H9 (cell line): ENCODE measurements at regions not wholly inside any gene's neighbourhood (a gene's known extent, or its start where the extent isn't known, plus 50 kb on each side); places are given as distances from the start of the nearest gene placed in this dataset.

Source experiments
- DNase-seq: peaks from one replicate; pipeline ENCODE4 v3.0.0-alpha.2; 2017
- H2AFZ ChIP-seq: one replicate; pipeline ENCODE4 v1.6.1; 2013; ENCODE audit warnings: mild to moderate bottlenecking, low read length, control low read depth, moderate library complexity
- H2AK5ac ChIP-seq: 2 replicates; pipeline ENCODE4 v1.6.1; 2013; ENCODE audit warnings: low read length, control low read depth, mixed read lengths; ENCODE audit not compliant: insufficient read length
- H2BK120ac ChIP-seq: one replicate; pipeline ENCODE4 v1.6.1; 2013; ENCODE audit warnings: low read depth, mild to moderate bottlenecking, low read length, control low read depth, inconsistent platforms; ENCODE audit not compliant: poor library complexity, severe bottlenecking
- H2BK12ac ChIP-seq: 2 replicates; pipeline ENCODE4 v1.6.1; 2013; ENCODE audit warnings: low read length, control low read depth, mixed read lengths, low read depth; ENCODE audit not compliant: insufficient read length
- H2BK15ac ChIP-seq: 2 replicates; pipeline ENCODE4 v1.6.1; 2013; ENCODE audit warnings: low read depth, low read length, control low read depth
- H2BK20ac ChIP-seq: one replicate; pipeline ENCODE4 v1.6.1; 2013; ENCODE audit warnings: low read depth, mild to moderate bottlenecking, low read length, control low read depth, inconsistent platforms; ENCODE audit not compliant: poor library complexity, severe bottlenecking
- H2BK5ac ChIP-seq: 2 replicates; pipeline ENCODE4 v1.6.1; 2013; ENCODE audit warnings: low read length, control low read depth, mixed read lengths; ENCODE audit not compliant: insufficient read length
- H3K14ac ChIP-seq: 2 replicates; pipeline ENCODE4 v1.6.1; 2013; ENCODE audit warnings: low read length, control low read depth; ENCODE audit not compliant: insufficient read depth
- H3K18ac ChIP-seq: 2 replicates; pipeline ENCODE4 v1.6.1; 2013; ENCODE audit warnings: low read depth, mild to moderate bottlenecking, mixed read lengths, low read length, control low read depth; ENCODE audit not compliant: insufficient read length
- H3K23ac ChIP-seq: 2 replicates; pipeline ENCODE4 v1.6.1; 2013; ENCODE audit warnings: low read length, control low read depth, mixed read lengths, low read depth; ENCODE audit not compliant: insufficient read length
- H3K23me2 ChIP-seq: 2 replicates; pipeline ENCODE4 v1.6.1; 2013; ENCODE audit warnings: low read depth, mild to moderate bottlenecking, mixed read lengths, low read length, control low read depth; ENCODE audit not compliant: insufficient read length, poor library complexity, severe bottlenecking
- H3K27ac ChIP-seq: 2 replicates; pipeline ENCODE4 v1.5.1; 2013; ENCODE audit warnings: low read length, control low read depth, mixed read lengths, low read depth; ENCODE audit not compliant: insufficient read length
- H3K27me3 ChIP-seq: 2 replicates; pipeline ENCODE4 v1.6.1; 2013; ENCODE audit warnings: low read length, control low read depth, inconsistent platforms; ENCODE audit not compliant: insufficient read depth
- H3K4ac ChIP-seq: 2 replicates; pipeline ENCODE4 v1.6.1; 2013; ENCODE audit warnings: low read depth, mild to moderate bottlenecking, control low read depth, inconsistent platforms, low read length, moderate library complexity
- H3K4me1 ChIP-seq: 2 replicates; pipeline ENCODE4 v1.6.1; 2013; ENCODE audit warnings: low read length, control low read depth, inconsistent platforms; ENCODE audit not compliant: insufficient read depth
- H3K4me2 ChIP-seq: 2 replicates; pipeline ENCODE4 v1.6.1; 2013; ENCODE audit warnings: low read length, control low read depth, mixed read lengths; ENCODE audit not compliant: insufficient read length, insufficient read depth
- H3K56ac ChIP-seq: 2 replicates; pipeline ENCODE4 v1.6.1; 2013; ENCODE audit warnings: low read depth, mild to moderate bottlenecking, mixed read lengths, low read length, control low read depth; ENCODE audit not compliant: insufficient read length
- H3K79me1 ChIP-seq: 2 replicates; pipeline ENCODE4 v1.6.1; 2013; ENCODE audit warnings: low read depth, mild to moderate bottlenecking, moderate library complexity, low read length, control low read depth, inconsistent platforms; ENCODE audit not compliant: insufficient read depth, poor library complexity, severe bottlenecking
- H3K79me2 ChIP-seq: 2 replicates; pipeline ENCODE4 v1.6.1; 2013; ENCODE audit warnings: low read length, control low read depth, inconsistent platforms; ENCODE audit not compliant: insufficient read depth
- H3K9ac ChIP-seq: 2 replicates; pipeline ENCODE4 v1.6.1; 2013; ENCODE audit warnings: low read length, control low read depth, mixed read lengths; ENCODE audit not compliant: insufficient read length; ENCODE audit errors: extremely low read depth
- H3K9me3 ChIP-seq: one replicate; pipeline ENCODE4 v1.6.1; 2013; ENCODE audit warnings: low read depth, low read length, inconsistent platforms; ENCODE audit not compliant: control insufficient read depth
- H3T11ph ChIP-seq: one replicate; pipeline ENCODE4 v1.6.1; 2013; ENCODE audit warnings: mild to moderate bottlenecking, low read length, control low read depth, inconsistent platforms
- H4K20me1 ChIP-seq: one replicate; pipeline ENCODE4 v1.6.1; 2013; ENCODE audit not compliant: control insufficient read depth, insufficient read length, insufficient read depth
- H4K5ac ChIP-seq: 2 replicates; pipeline ENCODE4 v1.6.1; 2013; ENCODE audit warnings: low read depth, mild to moderate bottlenecking, mixed read lengths, low read length, control low read depth; ENCODE audit not compliant: insufficient read length
- H4K8ac ChIP-seq: replicated peaks from 2 replicates; pipeline ENCODE4 v1.6.1; 2013; ENCODE audit warnings: low read length, control low read depth, mixed read lengths, low read depth; ENCODE audit not compliant: insufficient read length
- H4K91ac ChIP-seq: 2 replicates; pipeline ENCODE4 v1.6.1; 2013; ENCODE audit warnings: low read depth, mild to moderate bottlenecking, moderate library complexity, mixed read lengths, low read length, control low read depth; ENCODE audit not compliant: insufficient read length
- H3K27ac Mint-ChIP-seq, 3 experiments: 2 replicates in 2 of 3; 3 replicates in 1 of 3; pipeline ENCODE4 v1.8.0; 2020 to 2021; ENCODE audit warnings: mixed read lengths in 3 of 3, mild to moderate bottlenecking in 1 of 3, moderate library complexity in 1 of 3
- H3K27me3 Mint-ChIP-seq: 2 replicates; pipeline ENCODE4 v1.8.0; 2021; ENCODE audit warnings: low read depth, mild to moderate bottlenecking, moderate library complexity, mixed read lengths
- H3K36me3 Mint-ChIP-seq, 3 experiments: 2 replicates in 2 of 3; 3 replicates in 1 of 3; pipeline ENCODE4 v1.8.0; 2020 to 2021; ENCODE audit warnings: low read depth in 3 of 3, mixed read lengths in 3 of 3; ENCODE audit not compliant: insufficient read depth in 1 of 3
- H3K4me1 Mint-ChIP-seq, 2 experiments: 2 replicates each; pipeline ENCODE4 v1.8.0; 2020; ENCODE audit warnings: mixed read lengths in 2 of 2
- H3K4me3 Mint-ChIP-seq, 2 experiments: 2 replicates in 1 of 2; 3 replicates in 1 of 2; pipeline ENCODE4 v1.8.0; 2020 to 2021; ENCODE audit warnings: mild to moderate bottlenecking in 2 of 2, mixed read lengths in 2 of 2, moderate library complexity in 1 of 2
- H3K9me3 Mint-ChIP-seq, 2 experiments: 2 replicates in 1 of 2; 3 replicates in 1 of 2; pipeline ENCODE4 v1.8.0; 2020; ENCODE audit warnings: mild to moderate bottlenecking in 2 of 2, mixed read lengths in 2 of 2, moderate library complexity in 1 of 2
- CTCF ChIP-seq: fragments of 200-600 bp; sonication (generic); conservative IDR thresholded peaks from 3 replicates; pipeline ENCODE4 v1.8.0; 2021; ENCODE audit warnings: antibody characterized with exemption, mild to moderate bottlenecking
- WGBS: extraction: QIAGEN DNeasy Blood & Tissue Kit; methylation state at CpG from one replicate; pipeline ENCODE4 v1.1.7; 2013; ENCODE audit warnings: missing lambda C conversion rate, low lambda C conversion rate, mixed read lengths; ENCODE audit not compliant: insufficient read length; ENCODE audit errors: extremely low coverage; 5-methylcytosine and 5-hydroxymethylcytosine counted together

GRCh38 chr3:177585271-177585670 is 388.0 kb upstream of the TBL1XR1 start:
- no peak overlapping the region for H4K91ac ChIP-seq
- H3K9me3 ChIP-seq, result no peaks in the 10 kb centered on the region
- no peak overlapping the region for H3K9ac ChIP-seq
- no peak overlapping the region for H3K27ac Mint-ChIP-seq
- no peak for DNase-seq
- H3K9me3 Mint-ChIP-seq, result peaks cover 11 to 19% of the 10 kb centered on the region in 2 experiments
- H2AFZ ChIP-seq, result no peak overlapping the region
- no peak overlapping the region for H3T11ph ChIP-seq
- WGBS, result no CpG with 5 or more reads among the region's 3 CpGs
- no peak for TF ChIP-seq CTCF
- H3K56ac ChIP-seq, result no peak overlapping the region
- no peaks in the 10 kb centered on the region for H3K79me1 ChIP-seq
- no peak overlapping the region for H2BK15ac ChIP-seq
- no peak overlapping the region for H3K4me3 Mint-ChIP-seq
- no peaks in the 10 kb centered on the region; the same call in 1 of the 2 replicates for H3K27me3 ChIP-seq
- no peaks in the 10 kb centered on the region for H3K79me2 ChIP-seq
- H3K4me2 ChIP-seq, result no peak overlapping the region
- H2AK5ac ChIP-seq, result no peak overlapping the region
- no peaks in the 10 kb centered on the region; the same call in 1 of the 2 replicates for H3K4me1 ChIP-seq
- H3K27ac ChIP-seq, result no peak overlapping the region
- no peak overlapping the region for H3K23ac ChIP-seq
- no peak overlapping the region for H4K5ac ChIP-seq
- no peaks in the 10 kb centered on the region for H4K20me1 ChIP-seq
- no peak overlapping the region for H3K18ac ChIP-seq
- no peaks in the 10 kb centered on the region for H3K27me3 Mint-ChIP-seq
- H2BK20ac ChIP-seq, result no peak overlapping the region
- H3K4ac ChIP-seq, result no peak overlapping the region
- no peak overlapping the region for H4K8ac ChIP-seq
- H2BK12ac ChIP-seq, result no peak overlapping the region
- peaks cover 11 to 15% of the 10 kb centered on the region in 2 experiments for H3K4me1 Mint-ChIP-seq
- H3K36me3 Mint-ChIP-seq, result peaks cover 2 to 11% (median 5%) of the 10 kb centered on the region in 3 experiments; a peak in 5 of 7 replicates
- no peak overlapping the region for H2BK5ac ChIP-seq
- H3K23me2 ChIP-seq, result no peaks in the 10 kb centered on the region
- H3K14ac ChIP-seq, result no peak overlapping the region
- no peak overlapping the region for H2BK120ac ChIP-seq
